ENCODE measurements at regions not wholly inside any gene's neighbourhood (a gene's known extent, or its start where the extent isn't known, plus 50 kb on each side); places are given as distances from the start of the nearest gene placed in this dataset.
"Not testable (repeated sequence)": the region's sequence is repeated elsewhere in the genome, so short reads cannot be mapped to it uniquely, and the experiment has no call there.

GRCh38 chr21:15932726-15933125 lies 202.9 kb downstream of the USP25 start:
- DNase-seq, result no peak

GRCh38 chr21:15935530-15935929 lies 205.7 kb downstream of the USP25 start:
- DNase-seq, result no peak

- DNase-seq, result no peak
Measured at GRCh38 chr21:15943009-15943666, 213.4 kb downstream of the USP25 start.

- DNase-seq, result no peak
Measured at GRCh38 chr21:15947677-15948076, 217.9 kb downstream of the USP25 start.

GRCh38 chr21:15953551-15954116 lies 223.9 kb downstream of the USP25 start:
- DNase-seq, result no peak

GRCh38 chr21:15964236-15964855 lies 234.6 kb downstream of the USP25 start:
- DNase-seq, result no peak

- no peak for DNase-seq
Measured at GRCh38 chr21:15966231-15966630, 236.4 kb downstream of the USP25 start.

- no peak for DNase-seq
Measured at GRCh38 chr21:15966651-15967050, 236.9 kb downstream of the USP25 start.

- no peak for DNase-seq
Measured at GRCh38 chr21:15967661-15968060, 237.9 kb downstream of the USP25 start.

GRCh38 chr21:15968776-15969310 lies 239.1 kb downstream of the USP25 start:
- DNase-seq, result no peak

- no peak for DNase-seq
Measured at GRCh38 chr21:15976807-15977206, 247.0 kb downstream of the USP25 start.

- DNase-seq, result no peak
Measured at GRCh38 chr21:15978215-15978738, 248.5 kb downstream of the USP25 start.

GRCh38 chr21:15979493-15979892 lies 249.7 kb downstream of the USP25 start:
- not testable (repeated sequence) for DNase-seq

- DNase-seq, result no peak
Measured at GRCh38 chr21:15986277-15986676, 256.5 kb downstream of the USP25 start.

GRCh38 chr21:15992171-15992570 lies 262.4 kb downstream of the USP25 start:
- DNase-seq, result no peak

GRCh38 chr21:15993951-15994350 lies 264.2 kb downstream of the USP25 start:
- no peak for DNase-seq

- DNase-seq, result no peak
Measured at GRCh38 chr21:15999741-16000140, 270.0 kb downstream of the USP25 start.

- DNase-seq, result no peak
Measured at GRCh38 chr21:16002874-16003466, 273.2 kb downstream of the USP25 start.

GRCh38 chr21:16004086-16004485 lies 274.3 kb downstream of the USP25 start:
- DNase-seq, result no peak

GRCh38 chr21:16004523-16004922 lies 274.7 kb downstream of the USP25 start:
- DNase-seq, result no peak

GRCh38 chr21:16005996-16006395 lies 276.2 kb downstream of the USP25 start:
- DNase-seq, result no peak

- DNase-seq, result no peak
Measured at GRCh38 chr21:16007943-16008342, 278.2 kb downstream of the USP25 start.

- DNase-seq, result no peak
Measured at GRCh38 chr21:16011719-16012118, 281.9 kb downstream of the USP25 start.

- DNase-seq, result no peak
Measured at GRCh38 chr21:16013570-16013969, 283.8 kb downstream of the USP25 start.

Measured in GOT3 (cell line).